HG02571 (cell line): ENCODE measurements at regions not wholly inside any gene's neighbourhood (a gene's known extent, or its start where the extent isn't known, plus 50 kb on each side); places are given as distances from the start of the nearest gene placed in this dataset.

Experiments used
- ATAC-seq: cut with Tn5 transposase; IDR thresholded peaks from one replicate; pipeline ENCODE4 v1.9.1; 2021; ENCODE audit warnings: mild to moderate bottlenecking, moderate library complexity; ENCODE audit not compliant: unreplicated experiment

DNA sequence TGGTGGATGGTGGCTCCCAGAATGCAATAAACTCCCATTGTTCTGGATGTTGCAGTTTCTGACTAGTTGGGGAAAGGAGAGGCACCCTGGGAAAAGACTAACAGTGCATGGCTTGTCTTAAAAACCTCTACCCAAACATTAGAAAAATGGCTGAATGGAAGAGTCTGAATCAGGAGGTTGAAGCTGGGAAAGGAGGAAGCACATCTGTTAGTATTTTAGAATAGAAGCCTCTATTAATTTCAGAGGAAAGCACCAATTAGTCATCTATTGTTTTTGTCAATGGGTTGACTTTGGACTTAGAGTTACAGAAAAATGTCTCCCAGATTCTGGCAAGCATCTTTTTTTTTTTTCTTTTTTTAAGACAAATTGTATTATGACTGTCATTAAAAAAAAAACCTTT, 56.1 kb upstream of the ELMO1 start:
- ATAC-seq = no peak

DNA sequence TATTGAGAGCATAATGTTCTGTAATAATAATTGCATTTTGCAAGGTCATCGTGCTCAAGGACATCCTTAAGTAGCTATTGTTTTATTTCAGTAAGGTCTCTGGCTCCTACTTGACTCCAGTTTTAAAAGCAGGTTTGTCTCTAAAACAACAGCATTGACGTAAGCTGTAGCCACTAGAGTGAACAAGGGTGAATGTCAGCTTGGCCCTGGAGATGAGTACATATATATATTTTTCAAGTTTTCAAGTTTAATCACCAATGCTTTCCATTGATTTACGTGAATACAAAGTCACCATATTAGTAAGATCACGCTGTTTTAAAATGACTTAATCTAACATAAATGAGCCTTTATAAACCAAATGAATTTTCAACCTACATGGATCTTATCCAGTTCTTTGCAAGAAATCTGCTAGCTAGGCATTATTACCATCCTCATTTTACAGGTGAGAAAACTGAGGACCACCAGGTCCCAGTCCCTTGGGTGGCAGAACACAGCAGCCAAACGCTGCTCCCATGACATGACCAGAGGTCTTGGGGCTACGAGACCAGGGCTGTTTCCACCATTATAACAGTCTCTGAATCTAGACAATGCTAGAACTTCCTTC, 57.2 kb upstream of the ELMO1 start:
- ATAC-seq = no peak

DNA sequence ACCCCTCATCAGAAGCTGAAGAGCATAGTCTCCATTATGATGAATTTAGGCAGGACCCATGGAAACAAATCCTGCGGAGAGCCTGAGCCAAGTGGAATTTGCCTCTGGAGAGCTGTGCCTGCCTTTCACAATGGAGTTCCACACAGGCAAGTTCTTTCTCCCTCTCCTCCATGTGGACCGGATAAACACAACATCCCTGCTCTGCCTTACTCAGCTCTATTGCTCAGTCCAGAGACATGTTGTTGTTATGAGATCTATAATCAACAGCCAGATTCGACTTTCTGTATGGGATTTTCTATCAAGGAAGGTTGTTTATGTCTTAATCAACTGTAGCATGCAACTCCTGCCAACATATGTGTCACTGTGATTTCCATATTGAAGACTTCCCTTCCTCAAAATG, 59.5 kb upstream of the ELMO1 start:
- ATAC-seq = no peak

DNA sequence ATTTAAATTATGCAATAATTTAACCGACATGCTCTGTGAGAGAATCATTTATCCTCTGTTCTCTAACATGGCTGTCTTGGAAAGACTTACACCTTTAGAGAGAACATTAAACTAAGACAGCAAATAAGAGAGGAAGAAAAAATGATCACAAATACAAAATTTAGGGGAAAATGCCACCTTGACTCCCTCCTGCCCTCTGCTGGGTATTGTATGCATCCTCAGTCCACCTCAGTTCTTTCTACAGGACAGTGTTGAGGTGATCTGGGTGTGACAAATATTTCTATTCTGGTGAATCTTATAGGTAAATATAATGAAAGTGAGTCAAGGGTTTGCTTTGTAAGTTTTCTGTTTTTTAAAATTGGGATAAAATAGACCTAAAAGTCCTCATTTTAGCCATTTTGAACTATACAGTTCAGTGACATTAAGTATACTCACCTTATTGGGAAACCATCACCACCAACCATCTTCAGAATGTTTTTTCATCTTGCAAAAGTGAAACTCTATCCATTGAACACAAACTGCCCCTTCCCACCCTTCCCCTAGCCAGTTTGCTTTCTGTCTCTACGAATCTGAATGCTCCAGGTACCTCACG, 61.5 kb upstream of the ELMO1 start:
- no peak for ATAC-seq

DNA sequence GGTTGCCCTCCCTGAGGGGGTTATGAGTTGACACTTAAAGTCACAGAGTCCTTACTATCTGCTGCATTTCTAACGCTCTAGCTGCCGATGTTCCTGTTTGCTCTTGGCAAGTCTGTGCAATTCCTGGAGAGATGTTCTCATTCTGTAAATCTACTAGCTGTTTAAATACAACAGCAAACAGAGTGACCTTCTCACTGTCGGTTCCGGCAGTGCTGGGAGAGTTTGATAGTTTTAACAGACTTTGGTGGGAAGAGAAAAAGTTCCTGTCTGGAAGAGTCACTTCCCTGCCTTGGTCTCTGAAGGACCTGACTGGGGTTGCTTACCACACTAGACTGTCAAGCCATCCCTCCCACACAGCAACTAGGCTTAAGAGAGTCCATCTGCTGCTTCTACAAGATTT, 63.3 kb upstream of the ELMO1 start:
- no peak for ATAC-seq

DNA sequence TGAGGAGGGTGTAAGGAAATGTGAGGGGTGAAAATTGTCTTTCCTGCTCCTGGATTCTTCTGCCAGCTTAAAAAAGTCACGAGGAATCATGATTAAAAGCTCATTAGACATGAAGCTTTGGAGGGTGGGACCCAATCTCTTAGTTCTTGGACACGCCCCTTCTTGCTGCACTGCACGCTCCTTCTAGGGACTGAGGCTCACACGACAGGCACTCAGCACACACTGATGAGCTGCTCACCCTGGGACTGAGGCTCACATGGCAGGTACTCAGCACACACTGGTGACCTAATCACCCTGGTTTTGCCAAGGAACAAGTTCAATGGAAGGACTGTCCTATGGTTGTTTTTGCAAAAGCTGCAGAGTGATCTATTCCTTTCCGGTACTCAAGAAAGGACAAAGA, 65.8 kb upstream of the ELMO1 start:
- no peak for ATAC-seq

DNA sequence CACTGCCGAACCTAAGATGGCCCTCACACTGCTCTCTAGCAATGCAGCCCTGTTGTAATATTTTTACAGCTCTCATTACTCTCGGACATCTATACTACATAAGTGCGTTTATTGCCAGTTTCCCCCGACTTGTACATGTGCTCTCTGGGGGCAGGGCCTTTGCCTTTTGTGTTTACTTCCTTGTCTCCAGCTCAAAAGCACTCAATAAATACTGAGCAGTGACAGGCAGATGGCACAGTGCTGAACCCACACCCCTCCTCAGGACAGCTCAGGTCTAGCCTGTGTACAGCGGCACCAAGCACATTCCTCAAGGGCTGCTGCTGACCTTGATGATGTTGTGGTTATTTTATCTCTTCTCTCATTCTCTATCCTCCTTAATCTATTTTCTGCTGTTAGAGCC, 68.0 kb upstream of the ELMO1 start:
- no peak for ATAC-seq

DNA sequence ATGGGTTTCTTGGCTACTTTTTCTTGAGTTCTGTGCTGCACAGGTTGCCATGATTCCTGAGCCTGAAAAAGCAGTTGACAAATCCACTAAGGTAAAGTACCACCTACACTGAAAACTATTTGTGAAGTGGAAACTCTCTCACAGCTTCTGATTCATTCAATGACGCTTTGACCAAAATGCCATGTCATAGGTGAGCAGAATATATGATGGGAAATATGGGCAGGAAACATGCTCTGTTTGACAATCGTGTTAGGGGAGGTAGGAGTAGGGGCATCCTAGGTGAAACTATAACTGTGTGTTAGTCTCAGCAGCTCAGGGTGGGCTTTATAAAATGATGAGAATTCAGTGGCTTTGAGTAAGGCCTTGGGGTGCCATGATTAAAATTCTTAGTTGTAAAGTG, 69.6 kb upstream of the ELMO1 start:
- ATAC-seq = no peak

DNA sequence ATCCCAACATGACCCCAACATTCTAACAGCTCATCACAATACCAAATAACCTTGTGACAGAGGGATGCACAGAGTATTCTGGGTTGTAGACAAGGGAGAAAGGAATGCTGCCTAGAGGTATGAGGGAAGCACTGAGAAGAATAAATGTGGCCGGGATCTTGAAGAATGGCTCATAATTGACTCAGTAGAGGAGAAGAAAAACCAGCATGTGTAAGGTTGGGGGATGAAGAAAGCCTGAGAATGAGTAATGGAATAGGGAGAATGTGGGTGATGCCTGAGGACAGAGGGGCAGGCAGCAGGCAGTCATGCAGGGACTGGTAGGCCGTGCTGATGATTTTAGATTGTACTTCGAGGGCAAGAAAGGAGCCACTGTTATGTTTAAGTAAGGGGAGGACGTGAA, 75.4 kb upstream of the ELMO1 start:
- no peak for ATAC-seq

DNA sequence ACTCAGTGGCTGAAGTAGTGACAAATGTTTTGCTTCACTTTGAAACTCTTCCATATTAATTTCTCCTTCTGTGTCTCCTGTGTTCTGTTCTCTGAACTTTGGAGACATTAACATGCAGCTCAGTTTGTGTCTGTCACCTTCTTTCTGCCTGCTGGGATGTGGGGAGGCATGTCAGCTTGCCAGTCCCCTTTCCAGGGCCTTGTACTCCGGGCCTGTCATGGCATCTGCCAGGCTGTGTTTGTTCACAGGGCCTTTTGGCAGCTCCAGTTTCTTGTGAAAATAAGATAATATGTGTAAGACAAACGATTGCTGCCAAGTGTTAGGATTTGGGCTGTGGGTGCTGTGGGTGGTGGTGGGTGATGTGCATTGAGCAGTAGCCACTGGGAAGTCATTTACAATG, 76.1 kb upstream of the ELMO1 start:
- no peak for ATAC-seq

DNA sequence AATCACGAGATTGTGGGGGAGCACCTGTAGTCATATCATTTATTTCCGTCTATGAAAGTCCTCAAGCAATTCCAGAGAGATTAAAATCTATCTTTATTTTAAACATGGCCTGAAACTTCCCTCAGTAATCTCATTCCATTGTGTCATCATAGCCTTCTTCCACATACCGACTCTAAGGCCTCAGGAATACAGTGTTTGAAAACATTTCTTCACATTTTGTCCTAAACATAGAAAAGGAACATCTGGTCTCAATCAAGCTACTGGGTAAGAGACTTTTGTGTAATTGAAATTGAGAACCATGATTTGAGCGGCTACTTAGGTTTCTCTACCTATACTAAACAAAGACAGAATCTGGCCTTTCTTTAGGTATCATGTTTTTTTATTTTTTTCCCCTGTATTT, 78.0 kb upstream of the ELMO1 start:
- ATAC-seq = no peak

DNA sequence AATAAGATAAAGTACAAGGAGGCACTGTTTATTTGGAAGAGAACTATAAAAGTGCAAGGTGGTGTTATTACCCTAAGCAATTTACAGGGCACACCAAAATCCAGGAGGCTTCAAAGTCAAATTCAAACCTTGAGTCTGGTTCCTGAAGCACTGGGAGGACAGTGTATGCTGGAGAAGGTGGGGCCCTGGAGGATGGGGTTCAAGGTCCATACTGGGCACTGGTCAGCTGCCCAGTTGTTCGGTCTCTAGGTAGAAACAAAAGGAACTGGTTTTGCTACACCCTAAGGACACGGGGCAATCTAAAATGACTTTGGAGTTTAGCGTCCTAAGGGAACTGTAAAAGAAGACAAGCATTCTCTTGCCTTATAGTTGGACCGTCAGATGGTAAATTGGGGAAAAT, 78.4 kb upstream of the ELMO1 start:
- ATAC-seq = no peak

DNA sequence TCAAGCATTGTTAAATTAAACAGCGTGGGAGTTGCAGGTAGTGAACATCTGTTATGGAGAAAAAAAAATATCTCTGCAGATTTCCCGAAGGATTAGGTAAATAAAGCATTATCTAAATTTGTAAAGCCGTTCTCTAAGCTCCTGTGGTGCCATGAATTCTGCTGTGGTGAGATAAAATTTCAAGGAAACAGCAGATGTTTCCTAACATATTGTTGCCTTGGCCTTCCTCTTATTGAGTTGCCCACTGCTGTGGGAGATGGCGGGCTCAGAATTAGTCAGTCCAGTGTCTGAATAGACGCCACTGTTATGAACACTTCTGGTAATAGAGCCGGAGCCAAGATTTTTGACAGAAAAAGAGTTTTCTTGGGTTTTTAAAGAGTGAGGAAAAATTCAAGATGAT, 82.6 kb upstream of the ELMO1 start:
- no peak for ATAC-seq

DNA sequence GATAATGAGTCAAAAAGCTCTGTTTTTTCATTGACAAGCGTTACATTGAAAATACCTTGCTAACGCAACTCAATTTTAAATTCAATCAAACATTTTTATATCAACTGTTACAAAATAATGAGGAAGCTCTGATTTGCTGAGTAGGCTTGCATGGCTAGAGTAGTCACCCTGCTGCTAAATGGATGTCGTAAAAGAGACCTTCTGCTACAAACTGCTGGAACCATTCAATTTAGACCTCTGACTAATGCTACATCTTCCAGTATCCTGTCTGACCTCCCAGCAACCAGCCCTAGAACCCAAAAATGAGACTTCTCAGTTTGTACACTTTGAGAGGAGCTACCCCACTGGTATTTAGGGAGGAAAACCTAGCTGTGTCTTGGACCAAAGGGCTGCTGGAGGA, 84.0 kb upstream of the ELMO1 start:
- ATAC-seq = no peak

DNA sequence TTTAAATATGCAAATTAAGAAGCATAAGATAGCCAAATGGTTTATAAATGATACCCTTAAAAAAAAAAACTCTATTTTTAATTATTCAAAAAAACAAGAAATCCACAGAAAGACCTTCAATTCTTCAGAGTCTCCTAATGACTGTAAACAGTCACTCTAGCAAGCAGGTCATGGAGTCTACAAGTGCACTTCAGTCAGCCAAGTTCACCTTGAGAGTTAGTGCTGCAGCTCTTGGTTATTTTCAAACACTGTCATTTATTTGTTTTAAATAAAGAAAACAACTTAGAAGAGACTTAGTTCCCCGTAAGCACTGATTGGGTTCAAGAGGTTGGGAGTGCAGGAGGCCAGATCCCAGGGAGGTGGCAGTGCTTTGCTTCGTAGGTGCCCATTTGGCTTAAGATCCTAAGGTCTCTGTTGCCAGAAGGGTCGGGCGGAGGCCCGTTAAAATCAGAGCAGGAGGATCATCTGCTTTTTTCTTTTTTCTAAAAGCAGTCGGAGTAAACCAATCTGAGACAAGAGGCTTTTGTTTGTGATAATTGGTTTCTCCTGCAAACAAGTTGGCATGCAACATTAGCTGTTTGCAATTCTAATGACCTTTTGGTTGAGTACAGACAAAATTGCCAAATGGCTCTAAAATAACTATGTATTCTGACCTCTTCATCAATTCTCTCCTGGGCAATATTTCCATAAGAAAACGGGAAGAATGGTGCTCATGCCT, 86.4 kb upstream of the ELMO1 start:
- ATAC-seq = no peak

DNA sequence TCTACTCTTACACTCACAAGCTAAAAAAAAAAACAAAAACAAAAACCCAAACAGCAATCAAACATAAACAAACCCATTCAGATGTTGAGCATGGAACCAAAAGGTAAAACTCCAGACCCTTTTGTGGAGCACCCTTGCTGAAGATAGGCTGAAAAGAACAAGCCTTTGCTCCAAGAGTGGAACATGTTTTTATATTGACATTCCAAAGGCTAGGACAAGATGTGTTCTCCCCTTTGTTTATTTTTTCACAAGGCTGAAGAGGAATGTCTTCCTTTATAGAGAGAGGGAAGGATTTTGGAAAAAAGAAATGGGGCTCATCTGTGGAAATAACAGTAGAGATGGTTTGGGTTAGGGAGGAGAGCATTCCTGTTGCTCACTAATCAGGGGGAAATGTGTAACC, 87.2 kb upstream of the ELMO1 start:
- no peak for ATAC-seq

DNA sequence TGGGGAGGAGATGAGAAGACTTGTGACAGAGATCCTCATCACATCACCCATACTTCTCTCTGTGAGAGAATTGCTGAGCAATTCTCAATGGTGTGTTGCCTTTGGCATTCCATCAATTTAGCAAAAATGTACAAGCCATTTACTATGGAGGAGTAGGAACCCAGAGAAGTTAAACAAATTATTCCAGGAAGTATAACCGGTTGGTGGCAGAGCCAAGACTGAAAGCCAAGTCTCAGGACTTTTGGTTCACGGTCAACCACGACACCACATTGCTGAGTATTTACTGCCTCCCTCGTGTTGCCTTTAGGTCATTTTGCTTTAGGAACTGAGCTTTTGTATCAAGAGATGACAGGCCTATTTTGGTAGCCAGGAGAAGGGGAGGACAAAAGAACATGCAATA, 88.0 kb upstream of the ELMO1 start:
- ATAC-seq = no peak

DNA sequence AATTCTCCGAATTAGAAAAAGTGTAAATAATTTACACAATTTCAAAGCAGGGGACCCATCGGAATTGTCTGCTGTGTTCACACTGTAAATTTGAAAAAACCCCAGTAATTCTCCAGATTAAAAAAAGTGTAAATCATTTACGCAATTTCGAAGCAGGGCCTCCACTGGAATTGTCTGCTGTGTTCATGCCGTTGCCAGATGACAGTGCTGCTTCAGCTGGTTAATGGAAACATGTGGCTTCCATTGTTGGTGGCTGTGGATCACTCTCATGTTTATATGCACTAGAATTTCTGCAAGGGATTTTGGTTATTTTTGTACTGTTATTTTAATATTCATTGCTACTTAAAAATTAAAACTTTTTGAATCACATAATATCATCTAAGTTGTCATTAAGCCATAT, 88.8 kb upstream of the ELMO1 start:
- no peak for ATAC-seq

DNA sequence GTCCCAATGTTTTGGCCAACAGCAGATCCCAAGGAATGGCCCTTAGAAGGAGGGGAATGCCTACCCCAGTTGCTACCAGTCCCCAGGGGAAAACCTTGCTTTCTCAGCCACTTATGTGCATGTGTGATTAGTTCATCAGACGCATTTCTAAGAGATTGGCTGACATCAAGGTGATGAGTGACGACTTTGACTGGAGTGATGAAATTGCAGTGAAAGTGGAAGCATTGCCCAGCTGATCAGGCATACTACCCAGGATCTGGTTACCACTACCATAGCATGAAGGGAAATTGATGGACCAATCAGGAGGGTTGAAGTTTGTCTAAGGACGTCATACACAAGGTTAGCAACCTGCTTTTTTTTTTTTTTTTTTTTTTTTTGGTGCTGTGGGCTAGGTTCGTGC, 90.3 kb upstream of the ELMO1 start:
- ATAC-seq = no peak

DNA sequence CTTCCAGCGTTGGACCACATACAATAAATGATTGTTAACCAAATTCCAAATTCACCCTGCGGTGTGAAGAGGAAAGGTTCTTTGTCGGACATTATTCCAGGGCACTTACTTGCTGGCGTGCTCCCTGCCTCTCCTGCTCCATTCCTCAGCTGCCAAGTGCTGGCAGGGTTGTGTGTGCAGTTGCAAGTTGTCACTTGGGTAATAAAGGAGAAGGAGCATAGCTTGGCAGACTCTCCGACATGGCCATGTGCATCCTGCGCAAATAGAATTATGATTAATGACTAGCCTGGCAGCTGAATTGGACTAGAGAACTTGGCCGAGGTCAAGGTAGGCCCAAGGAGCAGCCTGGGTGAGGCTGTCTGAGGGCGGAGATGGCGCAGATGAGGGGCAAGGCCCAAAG, 92.3 kb upstream of the ELMO1 start:
- no peak for ATAC-seq

DNA sequence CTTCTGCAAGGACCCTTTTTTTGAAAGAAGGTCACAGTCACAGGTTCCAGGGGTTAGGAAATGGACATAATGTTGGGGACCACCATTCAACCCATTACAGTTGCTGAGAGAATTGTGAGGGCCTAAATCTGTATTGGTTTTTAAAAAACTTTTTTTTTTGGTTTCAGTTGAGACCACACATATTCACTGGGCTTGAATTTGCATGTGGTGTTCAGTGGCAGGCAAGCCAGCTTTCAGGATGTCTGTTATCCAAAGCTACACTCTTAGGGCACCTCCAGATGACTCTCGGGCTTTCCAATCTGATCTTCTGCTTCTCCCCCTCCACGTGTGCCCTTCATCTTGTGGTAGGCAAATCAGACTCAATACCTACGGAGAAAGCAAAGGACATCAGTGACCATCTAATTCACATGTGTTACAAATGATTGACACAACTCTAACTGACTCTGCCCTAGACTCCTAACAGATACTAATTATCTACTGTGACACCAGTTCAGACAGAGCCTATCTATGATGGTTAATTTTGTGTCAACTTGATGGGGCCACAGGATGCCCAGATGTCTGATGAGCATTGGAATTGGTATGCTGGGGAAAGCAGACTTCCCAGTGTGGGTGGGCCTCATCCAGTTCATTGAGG, 93.3 kb upstream of the ELMO1 start:
- peak; percentile 89 for ATAC-seq
